22Rv1 (cell line): ENCODE measurements at regions not wholly inside any gene's neighbourhood (a gene's known extent, or its start where the extent isn't known, plus 50 kb on each side); places are given as distances from the start of the nearest gene placed in this dataset.

Experiments
- H3K27ac ChIP-seq: fragments of 450-650 bp; 2 replicates; pipeline ENCODE4 v1.5.1; 2017
- ZFX ChIP-seq: fragments of 450-650 bp; IDR thresholded peaks from 2 replicates; pipeline ENCODE4 v1.6.1; 2017; ENCODE audit warnings: antibody characterized with exemption, borderline replicate concordance
- TF ChIP-seq, protein P1 (sequence below): fragments of 450-650 bp; IDR thresholded peaks from 2 replicates; pipeline ENCODE4 v1.5.1; 2017; ENCODE audit warnings: mild to moderate bottlenecking

DNA sequence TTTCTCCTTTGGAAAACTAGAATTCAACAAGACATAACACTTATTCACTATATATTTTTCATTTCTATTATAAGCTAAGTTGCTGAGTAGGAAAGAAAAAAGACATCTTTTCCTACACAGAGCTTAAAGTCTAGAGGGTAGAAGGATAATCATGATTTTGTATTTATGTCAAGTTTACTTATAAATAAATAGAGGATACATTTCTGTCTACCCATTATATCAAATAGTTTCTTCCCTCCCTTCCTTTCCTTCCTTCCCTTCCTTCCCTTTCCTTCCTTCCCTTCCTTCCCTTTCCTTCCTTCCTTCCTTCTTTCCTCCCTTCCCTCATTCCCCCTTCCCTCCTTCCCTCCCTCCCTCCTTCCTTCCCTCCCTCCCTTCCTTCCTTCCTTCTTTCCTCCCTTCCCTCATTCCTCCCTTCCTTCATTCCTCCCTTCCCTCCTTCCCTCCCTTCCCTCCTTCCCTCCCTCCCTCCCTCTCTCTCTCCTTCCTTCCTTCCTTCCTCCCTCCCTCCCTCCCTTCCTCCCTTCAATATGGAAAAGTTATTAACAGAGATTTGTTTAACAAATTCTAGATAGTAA lies 308.4 kb upstream of the COL3A1 start:
- no peak overlapping the region for H3K27ac ChIP-seq

GRCh38 chr2:188666503-188666902 lies 307.7 kb upstream of the COL3A1 start:
- no peak overlapping the region for H3K27ac ChIP-seq
- TF ChIP-seq ZFX = no peak
- TF ChIP-seq, protein P1, sequence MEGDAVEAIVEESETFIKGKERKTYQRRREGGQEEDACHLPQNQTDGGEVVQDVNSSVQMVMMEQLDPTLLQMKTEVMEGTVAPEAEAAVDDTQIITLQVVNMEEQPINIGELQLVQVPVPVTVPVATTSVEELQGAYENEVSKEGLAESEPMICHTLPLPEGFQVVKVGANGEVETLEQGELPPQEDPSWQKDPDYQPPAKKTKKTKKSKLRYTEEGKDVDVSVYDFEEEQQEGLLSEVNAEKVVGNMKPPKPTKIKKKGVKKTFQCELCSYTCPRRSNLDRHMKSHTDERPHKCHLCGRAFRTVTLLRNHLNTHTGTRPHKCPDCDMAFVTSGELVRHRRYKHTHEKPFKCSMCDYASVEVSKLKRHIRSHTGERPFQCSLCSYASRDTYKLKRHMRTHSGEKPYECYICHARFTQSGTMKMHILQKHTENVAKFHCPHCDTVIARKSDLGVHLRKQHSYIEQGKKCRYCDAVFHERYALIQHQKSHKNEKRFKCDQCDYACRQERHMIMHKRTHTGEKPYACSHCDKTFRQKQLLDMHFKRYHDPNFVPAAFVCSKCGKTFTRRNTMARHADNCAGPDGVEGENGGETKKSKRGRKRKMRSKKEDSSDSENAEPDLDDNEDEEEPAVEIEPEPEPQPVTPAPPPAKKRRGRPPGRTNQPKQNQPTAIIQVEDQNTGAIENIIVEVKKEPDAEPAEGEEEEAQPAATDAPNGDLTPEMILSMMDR = no peak

More for the DNA sequence above, 308.4 kb upstream of the COL3A1 start:
- no peak for TF ChIP-seq ZFX
- TF ChIP-seq, protein P1 = no peak

GRCh38 chr2:188668017-188668680 lies 306.0 kb upstream of the COL3A1 start:
- no peak for TF ChIP-seq ZFX
- TF ChIP-seq, protein P1 = no peak
- no peak overlapping the region for H3K27ac ChIP-seq

- H3K27ac ChIP-seq = no peak overlapping the region
- TF ChIP-seq ZFX = no peak
- TF ChIP-seq, protein P1 = no peak
Observed at GRCh38 chr2:188675391-188676009, 298.7 kb upstream of the COL3A1 start.

DNA sequence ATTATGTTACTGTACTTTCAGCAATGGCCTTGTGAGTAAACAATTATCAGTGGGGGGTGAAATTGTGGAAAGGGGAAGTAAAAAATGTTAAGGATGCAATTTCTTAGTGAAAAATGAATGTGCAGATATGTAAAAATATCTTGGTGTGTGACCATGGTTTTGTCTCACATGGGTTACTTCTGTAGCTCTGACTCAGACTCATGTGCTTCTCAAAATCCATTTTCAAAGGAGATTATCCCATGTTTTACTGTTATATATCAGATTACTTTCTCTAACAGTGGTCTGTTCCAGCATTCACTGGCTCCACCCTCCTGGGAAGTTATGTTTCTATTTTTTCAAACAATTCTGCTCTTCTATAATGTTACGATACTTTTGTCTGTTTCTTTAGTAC lies 298.2 kb upstream of the COL3A1 start:
- no peak overlapping the region for H3K27ac ChIP-seq
- TF ChIP-seq ZFX = no peak
- TF ChIP-seq, protein P1 = no peak

- no peak overlapping the region for H3K27ac ChIP-seq
- TF ChIP-seq, protein P1 = no peak
- TF ChIP-seq ZFX = no peak
Observed at GRCh38 chr2:188677142-188677541, 297.0 kb upstream of the COL3A1 start.

- no peak overlapping the region for H3K27ac ChIP-seq
- TF ChIP-seq, protein P1 = no peak
- TF ChIP-seq ZFX = no peak
Observed at GRCh38 chr2:188678882-188679281, 295.3 kb upstream of the COL3A1 start.
